H9 (cell line): ENCODE measurements at regions not wholly inside any gene's neighbourhood (a gene's known extent, or its start where the extent isn't known, plus 50 kb on each side); places are given as distances from the start of the nearest gene placed in this dataset.

Source experiments
- DNase-seq: peaks from one replicate; pipeline ENCODE4 v3.0.0-alpha.2; 2017
- H2AFZ ChIP-seq: one replicate; pipeline ENCODE4 v1.6.1; 2013; ENCODE audit warnings: mild to moderate bottlenecking, low read length, control low read depth, moderate library complexity
- H2AK5ac ChIP-seq: 2 replicates; pipeline ENCODE4 v1.6.1; 2013; ENCODE audit warnings: low read length, control low read depth, mixed read lengths; ENCODE audit not compliant: insufficient read length
- H2BK120ac ChIP-seq: one replicate; pipeline ENCODE4 v1.6.1; 2013; ENCODE audit warnings: low read depth, mild to moderate bottlenecking, low read length, control low read depth, inconsistent platforms; ENCODE audit not compliant: poor library complexity, severe bottlenecking
- H2BK12ac ChIP-seq: 2 replicates; pipeline ENCODE4 v1.6.1; 2013; ENCODE audit warnings: low read length, control low read depth, mixed read lengths, low read depth; ENCODE audit not compliant: insufficient read length
- H2BK15ac ChIP-seq: 2 replicates; pipeline ENCODE4 v1.6.1; 2013; ENCODE audit warnings: low read depth, low read length, control low read depth
- H2BK20ac ChIP-seq: one replicate; pipeline ENCODE4 v1.6.1; 2013; ENCODE audit warnings: low read depth, mild to moderate bottlenecking, low read length, control low read depth, inconsistent platforms; ENCODE audit not compliant: poor library complexity, severe bottlenecking
- H2BK5ac ChIP-seq: 2 replicates; pipeline ENCODE4 v1.6.1; 2013; ENCODE audit warnings: low read length, control low read depth, mixed read lengths; ENCODE audit not compliant: insufficient read length
- H3K14ac ChIP-seq: 2 replicates; pipeline ENCODE4 v1.6.1; 2013; ENCODE audit warnings: low read length, control low read depth; ENCODE audit not compliant: insufficient read depth
- H3K18ac ChIP-seq: 2 replicates; pipeline ENCODE4 v1.6.1; 2013; ENCODE audit warnings: low read depth, mild to moderate bottlenecking, mixed read lengths, low read length, control low read depth; ENCODE audit not compliant: insufficient read length
- H3K23ac ChIP-seq: 2 replicates; pipeline ENCODE4 v1.6.1; 2013; ENCODE audit warnings: low read length, control low read depth, mixed read lengths, low read depth; ENCODE audit not compliant: insufficient read length
- H3K23me2 ChIP-seq: 2 replicates; pipeline ENCODE4 v1.6.1; 2013; ENCODE audit warnings: low read depth, mild to moderate bottlenecking, mixed read lengths, low read length, control low read depth; ENCODE audit not compliant: insufficient read length, poor library complexity, severe bottlenecking
- H3K27ac ChIP-seq: 2 replicates; pipeline ENCODE4 v1.5.1; 2013; ENCODE audit warnings: low read length, control low read depth, mixed read lengths, low read depth; ENCODE audit not compliant: insufficient read length
- H3K27me3 ChIP-seq: 2 replicates; pipeline ENCODE4 v1.6.1; 2013; ENCODE audit warnings: low read length, control low read depth, inconsistent platforms; ENCODE audit not compliant: insufficient read depth
- H3K4ac ChIP-seq: 2 replicates; pipeline ENCODE4 v1.6.1; 2013; ENCODE audit warnings: low read depth, mild to moderate bottlenecking, control low read depth, inconsistent platforms, low read length, moderate library complexity
- H3K4me1 ChIP-seq: 2 replicates; pipeline ENCODE4 v1.6.1; 2013; ENCODE audit warnings: low read length, control low read depth, inconsistent platforms; ENCODE audit not compliant: insufficient read depth
- H3K4me2 ChIP-seq: 2 replicates; pipeline ENCODE4 v1.6.1; 2013; ENCODE audit warnings: low read length, control low read depth, mixed read lengths; ENCODE audit not compliant: insufficient read length, insufficient read depth
- H3K56ac ChIP-seq: 2 replicates; pipeline ENCODE4 v1.6.1; 2013; ENCODE audit warnings: low read depth, mild to moderate bottlenecking, mixed read lengths, low read length, control low read depth; ENCODE audit not compliant: insufficient read length
- H3K79me1 ChIP-seq: 2 replicates; pipeline ENCODE4 v1.6.1; 2013; ENCODE audit warnings: low read depth, mild to moderate bottlenecking, moderate library complexity, low read length, control low read depth, inconsistent platforms; ENCODE audit not compliant: insufficient read depth, poor library complexity, severe bottlenecking
- H3K79me2 ChIP-seq: 2 replicates; pipeline ENCODE4 v1.6.1; 2013; ENCODE audit warnings: low read length, control low read depth, inconsistent platforms; ENCODE audit not compliant: insufficient read depth
- H3K9ac ChIP-seq: 2 replicates; pipeline ENCODE4 v1.6.1; 2013; ENCODE audit warnings: low read length, control low read depth, mixed read lengths; ENCODE audit not compliant: insufficient read length; ENCODE audit errors: extremely low read depth
- H3K9me3 ChIP-seq: one replicate; pipeline ENCODE4 v1.6.1; 2013; ENCODE audit warnings: low read depth, low read length, inconsistent platforms; ENCODE audit not compliant: control insufficient read depth
- H3T11ph ChIP-seq: one replicate; pipeline ENCODE4 v1.6.1; 2013; ENCODE audit warnings: mild to moderate bottlenecking, low read length, control low read depth, inconsistent platforms
- H4K20me1 ChIP-seq: one replicate; pipeline ENCODE4 v1.6.1; 2013; ENCODE audit not compliant: control insufficient read depth, insufficient read length, insufficient read depth
- H4K5ac ChIP-seq: 2 replicates; pipeline ENCODE4 v1.6.1; 2013; ENCODE audit warnings: low read depth, mild to moderate bottlenecking, mixed read lengths, low read length, control low read depth; ENCODE audit not compliant: insufficient read length
- H4K8ac ChIP-seq: replicated peaks from 2 replicates; pipeline ENCODE4 v1.6.1; 2013; ENCODE audit warnings: low read length, control low read depth, mixed read lengths, low read depth; ENCODE audit not compliant: insufficient read length
- H4K91ac ChIP-seq: 2 replicates; pipeline ENCODE4 v1.6.1; 2013; ENCODE audit warnings: low read depth, mild to moderate bottlenecking, moderate library complexity, mixed read lengths, low read length, control low read depth; ENCODE audit not compliant: insufficient read length
- H3K27ac Mint-ChIP-seq, 3 experiments: 2 replicates in 2 of 3; 3 replicates in 1 of 3; pipeline ENCODE4 v1.8.0; 2020 to 2021; ENCODE audit warnings: mixed read lengths in 3 of 3, mild to moderate bottlenecking in 1 of 3, moderate library complexity in 1 of 3
- H3K27me3 Mint-ChIP-seq: 2 replicates; pipeline ENCODE4 v1.8.0; 2021; ENCODE audit warnings: low read depth, mild to moderate bottlenecking, moderate library complexity, mixed read lengths
- H3K36me3 Mint-ChIP-seq, 3 experiments: 2 replicates in 2 of 3; 3 replicates in 1 of 3; pipeline ENCODE4 v1.8.0; 2020 to 2021; ENCODE audit warnings: low read depth in 3 of 3, mixed read lengths in 3 of 3; ENCODE audit not compliant: insufficient read depth in 1 of 3
- H3K4me1 Mint-ChIP-seq, 2 experiments: 2 replicates each; pipeline ENCODE4 v1.8.0; 2020; ENCODE audit warnings: mixed read lengths in 2 of 2
- H3K4me3 Mint-ChIP-seq, 2 experiments: 2 replicates in 1 of 2; 3 replicates in 1 of 2; pipeline ENCODE4 v1.8.0; 2020 to 2021; ENCODE audit warnings: mild to moderate bottlenecking in 2 of 2, mixed read lengths in 2 of 2, moderate library complexity in 1 of 2
- H3K9me3 Mint-ChIP-seq, 2 experiments: 2 replicates in 1 of 2; 3 replicates in 1 of 2; pipeline ENCODE4 v1.8.0; 2020; ENCODE audit warnings: mild to moderate bottlenecking in 2 of 2, mixed read lengths in 2 of 2, moderate library complexity in 1 of 2
- TF ChIP-seq, protein P1 (sequence below): fragments of 200-600 bp; sonication (generic); conservative IDR thresholded peaks from 3 replicates; pipeline ENCODE4 v1.8.0; 2021; ENCODE audit warnings: antibody characterized with exemption, mild to moderate bottlenecking

GRCh38 chr16:51009813-51010212 lies 141.3 kb downstream of the SALL1 start:
- no peak for DNase-seq
- Histone ChIP-seq H3K79me2 (no peaks in the 10 kb centered on the region), H2BK15ac (no peak overlapping the region), H2BK5ac (no peak overlapping the region), H3K27me3 (no peaks in the 10 kb centered on the region), H4K20me1 (no peaks in the 10 kb centered on the region), H3K79me1 (no peaks in the 10 kb centered on the region), H3K56ac (no peak overlapping the region), H3K23me2 (no peaks in the 10 kb centered on the region), H3K23ac (no peak overlapping the region), H4K91ac (no peak overlapping the region), H3K4me2 (no peak overlapping the region), H2AFZ (no peak overlapping the region), H2BK120ac (no peak overlapping the region), H4K8ac (no peak overlapping the region), H3K4ac (no peak overlapping the region), H3K18ac (no peak overlapping the region), H2BK20ac (no peak overlapping the region), H3T11ph (no peak overlapping the region), H3K4me1 (no peaks in the 10 kb centered on the region), H4K5ac (no peak overlapping the region), H3K9ac (no peak overlapping the region), H3K27ac (no peak overlapping the region), H2BK12ac (no peak overlapping the region), H2AK5ac (no peak overlapping the region), H3K9me3 (no peaks in the 10 kb centered on the region), H3K14ac (no peak overlapping the region)
- Mint-ChIP-seq H3K4me1 (peaks cover 2 to 5% of the 10 kb centered on the region in 2 experiments; a peak in 3 of 4 replicates), H3K36me3 (peaks cover 0 to 4% (median 0%) of the 10 kb centered on the region in 3 experiments; a peak in 1 of 7 replicates), H3K27ac (no peak overlapping the region), H3K9me3 (peaks cover 0 to 9% of the 10 kb centered on the region in 2 experiments; a peak in 3 of 5 replicates), H3K27me3 (peaks cover 8% of the 10 kb centered on the region), H3K4me3 (no peak overlapping the region)
- TF ChIP-seq, protein P1, sequence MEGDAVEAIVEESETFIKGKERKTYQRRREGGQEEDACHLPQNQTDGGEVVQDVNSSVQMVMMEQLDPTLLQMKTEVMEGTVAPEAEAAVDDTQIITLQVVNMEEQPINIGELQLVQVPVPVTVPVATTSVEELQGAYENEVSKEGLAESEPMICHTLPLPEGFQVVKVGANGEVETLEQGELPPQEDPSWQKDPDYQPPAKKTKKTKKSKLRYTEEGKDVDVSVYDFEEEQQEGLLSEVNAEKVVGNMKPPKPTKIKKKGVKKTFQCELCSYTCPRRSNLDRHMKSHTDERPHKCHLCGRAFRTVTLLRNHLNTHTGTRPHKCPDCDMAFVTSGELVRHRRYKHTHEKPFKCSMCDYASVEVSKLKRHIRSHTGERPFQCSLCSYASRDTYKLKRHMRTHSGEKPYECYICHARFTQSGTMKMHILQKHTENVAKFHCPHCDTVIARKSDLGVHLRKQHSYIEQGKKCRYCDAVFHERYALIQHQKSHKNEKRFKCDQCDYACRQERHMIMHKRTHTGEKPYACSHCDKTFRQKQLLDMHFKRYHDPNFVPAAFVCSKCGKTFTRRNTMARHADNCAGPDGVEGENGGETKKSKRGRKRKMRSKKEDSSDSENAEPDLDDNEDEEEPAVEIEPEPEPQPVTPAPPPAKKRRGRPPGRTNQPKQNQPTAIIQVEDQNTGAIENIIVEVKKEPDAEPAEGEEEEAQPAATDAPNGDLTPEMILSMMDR = no peak
